Activated CD4-positive, alpha-beta T cell treated with anti-CD3 and anti-CD28 coated beads for 36 hours (primary cell): ENCODE measurements at regions not wholly inside any gene's neighbourhood (a gene's known extent, or its start where the extent isn't known, plus 50 kb on each side); places are given as distances from the start of the nearest gene placed in this dataset.
"Not testable (repeated sequence)": the region's sequence is repeated elsewhere in the genome, so short reads cannot be mapped to it uniquely, and the experiment has no call there.

ENCODE experiments used
- ATAC-seq: fragments of 200-7000 bp; cut with Tn5 transposase; one replicate; pipeline ENCODE4 v1.10.0; 2021; ENCODE audit warnings: mild to moderate bottlenecking, moderate library complexity
- CTCF ChIA-PET: fragments of 350-600 bp; sonication (Branson Sonifier 250); formaldehyde crosslinking; loops from one replicate; lab custom pipeline; 2021; ENCODE audit warnings: antibody characterized with exemption; lab: Charles Lee
- POLR2A ChIA-PET: fragments of 350-600 bp; sonication (Branson Sonifier 250); formaldehyde crosslinking; loops from one replicate; lab custom pipeline; 2021; ENCODE audit warnings: antibody characterized with exemption, inconsistent platforms; lab: Charles Lee
- DNase-seq: peaks from one replicate; pipeline ENCODE4 v3.0.0-alpha.2; 2020
- H3K27ac Mint-ChIP-seq: one replicate; pipeline ENCODE4 v1.8.0; 2021; ENCODE audit warnings: mixed read lengths
- H3K27me3 Mint-ChIP-seq: one replicate; pipeline ENCODE4 v1.8.0; 2021; ENCODE audit warnings: mixed read lengths
- H3K36me3 Mint-ChIP-seq: one replicate; pipeline ENCODE4 v1.8.0; 2021; ENCODE audit warnings: low read depth, mixed read lengths
- H3K4me1 Mint-ChIP-seq: one replicate; pipeline ENCODE4 v1.8.0; 2021; ENCODE audit warnings: mixed read lengths
- H3K4me3 Mint-ChIP-seq: one replicate; pipeline ENCODE4 v1.8.0; 2021; ENCODE audit warnings: mild to moderate bottlenecking, moderate library complexity, mixed read lengths
- H3K9me3 Mint-ChIP-seq: one replicate; pipeline ENCODE4 v1.8.0; 2021; ENCODE audit warnings: low read depth, mixed read lengths
- intact Hi-C, 2 experiments: fragments of 100-400 bp; cut with DNase I in 1 of 2; cut with micrococcal nuclease in 1 of 2; formaldehyde crosslinking; loops; one replicate each; pipeline versions ENCODE4 v1.14.2 to v1.15.1; 2022 to 2024; cut with DNase I, micrococcal nuclease

- Mint-ChIP-seq H3K36me3 (peaks cover 11% of the 10 kb centered on the region), H3K27me3 (no peaks in the 10 kb centered on the region), H3K4me1 (no peaks in the 10 kb centered on the region), H3K27ac (no peak overlapping the region), H3K9me3 (no peaks in the 10 kb centered on the region), H3K4me3 (no peak overlapping the region)
- ATAC-seq = no peak
- ChIA-PET CTCF (interaction anchor here (0.6 kb wide), 1 partner anchor 177 kb away, joined by 3 read pairs; no protein-coding TSS in a partner anchor), POLR2A (no interaction called here)
- DNase-seq = no peak
- intact Hi-C loops = no loop called here
Measured at GRCh38 chr3:113377158-113377557, 64.1 kb downstream of the CFAP44 start.

- no peaks in the 10 kb centered on the region for H3K9me3 Mint-ChIP-seq
- no peak overlapping the region for H3K27ac Mint-ChIP-seq
- peaks cover 22% of the 10 kb centered on the region for H3K36me3 Mint-ChIP-seq
- H3K4me3 Mint-ChIP-seq = no peak overlapping the region
- H3K27me3 Mint-ChIP-seq = no peaks in the 10 kb centered on the region
- CTCF ChIA-PET = interaction anchor here (1.2 to 1.6 kb wide), 2 partner anchors 8 to 9 kb away, joined by 3 read pairs; no protein-coding TSS in a partner anchor
- no peaks in the 10 kb centered on the region for H3K4me1 Mint-ChIP-seq
- intact Hi-C loops = no loop called here
- ATAC-seq (no peak), DNase-seq (no peak)
- POLR2A ChIA-PET = no interaction called here
Measured at GRCh38 chr3:113374078-113374477, 67.2 kb downstream of the CFAP44 start.

- H3K4me3 Mint-ChIP-seq, CTCF ChIA-PET, H3K27ac Mint-ChIP-seq, H3K27me3 Mint-ChIP-seq, H3K9me3 Mint-ChIP-seq, DNase-seq, ATAC-seq, H3K4me1 Mint-ChIP-seq, intact Hi-C loops, POLR2A ChIA-PET: not testable (repeated sequence)
- H3K36me3 Mint-ChIP-seq = peaks cover 21% of the 10 kb centered on the region
Measured at GRCh38 chr3:113366800-113367199, 74.5 kb downstream of the CFAP44 start.

- intact Hi-C loops, ATAC-seq, H3K27me3 Mint-ChIP-seq, H3K4me3 Mint-ChIP-seq, CTCF ChIA-PET, DNase-seq, H3K4me1 Mint-ChIP-seq, H3K27ac Mint-ChIP-seq, H3K36me3 Mint-ChIP-seq, H3K9me3 Mint-ChIP-seq, POLR2A ChIA-PET: not testable (repeated sequence)
Measured at GRCh38 chr3:113355340-113355739, 86.0 kb downstream of the CFAP44 start.

- Mint-ChIP-seq H3K4me1 (no peaks in the 10 kb centered on the region), H3K36me3 (no peaks in the 10 kb centered on the region), H3K27me3 (no peaks in the 10 kb centered on the region), H3K4me3 (no peak overlapping the region), H3K27ac (no peak overlapping the region), H3K9me3 (no peaks in the 10 kb centered on the region)
- POLR2A ChIA-PET = no interaction called here
- no peak for DNase-seq
- CTCF ChIA-PET = interaction anchor here (0.7 to 1.5 kb wide), 2 partner anchors 66 to 289 kb away, joined by 4 read pairs; no protein-coding TSS in a partner anchor
- intact Hi-C loops = no loop called here
- ATAC-seq = no peak
Measured at GRCh38 chr3:113354307-113354706, 87.0 kb downstream of the CFAP44 start.

GRCh38 chr3:113353678-113354077 is 87.6 kb downstream of the CFAP44 start:
- Mint-ChIP-seq H3K27ac (no peak overlapping the region), H3K4me1 (no peaks in the 10 kb centered on the region), H3K27me3 (no peaks in the 10 kb centered on the region), H3K4me3 (no peak overlapping the region), H3K36me3 (no peaks in the 10 kb centered on the region), H3K9me3 (no peaks in the 10 kb centered on the region)
- ChIA-PET POLR2A (no interaction called here), CTCF (interaction anchor here (0.7 to 1.5 kb wide), 2 partner anchors 66 to 290 kb away, joined by 4 read pairs; no protein-coding TSS in a partner anchor)
- DNase-seq (no peak), ATAC-seq (no peak)
- intact Hi-C loops = no loop called here

- ChIA-PET POLR2A (no interaction called here), CTCF (interaction anchor here (0.6 kb wide), 1 partner anchor 1764 kb away, joined by 3 read pairs; no protein-coding TSS in a partner anchor)
- DNase-seq (no peak), ATAC-seq (no peak)
- Mint-ChIP-seq H3K4me3 (no peak overlapping the region), H3K4me1 (no peaks in the 10 kb centered on the region), H3K36me3 (no peaks in the 10 kb centered on the region), H3K9me3 (no peaks in the 10 kb centered on the region), H3K27me3 (no peaks in the 10 kb centered on the region), H3K27ac (no peak overlapping the region)
- intact Hi-C loops = no loop called here
Measured at GRCh38 chr3:113340785-113341184, 100.5 kb downstream of the CFAP44 start.

- no peak overlapping the region for H3K4me3 Mint-ChIP-seq
- ChIA-PET POLR2A (no interaction called here), CTCF (interaction anchor here (0.7 kb wide), 1 partner anchor 250 kb away, joined by 4 read pairs; no protein-coding TSS in a partner anchor)
Measured at GRCh38 chr3:113339616-113340244, 101.6 kb downstream of the CFAP44 start.

More at GRCh38 chr3:113339616-113340244, 101.6 kb downstream of the CFAP44 start:
- H3K9me3 Mint-ChIP-seq = no peaks in the 10 kb centered on the region
- DNase-seq = no peak
- no peaks in the 10 kb centered on the region for H3K27me3 Mint-ChIP-seq
- no peaks in the 10 kb centered on the region for H3K36me3 Mint-ChIP-seq
- no peak overlapping the region for H3K27ac Mint-ChIP-seq
- ATAC-seq = no peak
- intact Hi-C loops = no loop called here
- no peaks in the 10 kb centered on the region for H3K4me1 Mint-ChIP-seq
